Gastroesophageal sphincter (tissue), 3 donors: ENCODE measurements at regions not wholly inside any gene's neighbourhood (a gene's known extent, or its start where the extent isn't known, plus 50 kb on each side); places are given as distances from the start of the nearest gene placed in this dataset.

ENCODE experiments used
- EP300 ChIP-seq: sonication (generic); formaldehyde crosslinking; IDR thresholded peaks from one replicate; pipeline ENCODE4 v1.6.1; 2017; ENCODE audit warnings: antibody characterized with exemption, mild to moderate bottlenecking
- POLR2A ChIP-seq, 2 donors: fragments of 450-650 bp; IDR thresholded peaks; one replicate each; pipeline ENCODE4 v1.6.1; 2017; ENCODE audit warnings: antibody characterized with exemption in 2 of 2, mild to moderate bottlenecking in 2 of 2, moderate library complexity in 1 of 2
- POLR2AphosphoS5 ChIP-seq: sonication (generic); formaldehyde crosslinking; IDR thresholded peaks from one replicate; pipeline ENCODE4 v1.6.1; 2017; ENCODE audit warnings: antibody characterized with exemption
- TF ChIP-seq, protein P1 (sequence below), 4 experiments: fragments of 200-600 bp in 2 of 4; fragments of 450-650 bp in 2 of 4; sonication (generic) in 1 of 4; IDR thresholded peaks; one replicate each; pipeline ENCODE4 v1.5.1; 2017 to 2019; ENCODE audit warnings: antibody characterized with exemption in 4 of 4, mild to moderate bottlenecking in 2 of 4, moderate library complexity in 2 of 4

DNA sequence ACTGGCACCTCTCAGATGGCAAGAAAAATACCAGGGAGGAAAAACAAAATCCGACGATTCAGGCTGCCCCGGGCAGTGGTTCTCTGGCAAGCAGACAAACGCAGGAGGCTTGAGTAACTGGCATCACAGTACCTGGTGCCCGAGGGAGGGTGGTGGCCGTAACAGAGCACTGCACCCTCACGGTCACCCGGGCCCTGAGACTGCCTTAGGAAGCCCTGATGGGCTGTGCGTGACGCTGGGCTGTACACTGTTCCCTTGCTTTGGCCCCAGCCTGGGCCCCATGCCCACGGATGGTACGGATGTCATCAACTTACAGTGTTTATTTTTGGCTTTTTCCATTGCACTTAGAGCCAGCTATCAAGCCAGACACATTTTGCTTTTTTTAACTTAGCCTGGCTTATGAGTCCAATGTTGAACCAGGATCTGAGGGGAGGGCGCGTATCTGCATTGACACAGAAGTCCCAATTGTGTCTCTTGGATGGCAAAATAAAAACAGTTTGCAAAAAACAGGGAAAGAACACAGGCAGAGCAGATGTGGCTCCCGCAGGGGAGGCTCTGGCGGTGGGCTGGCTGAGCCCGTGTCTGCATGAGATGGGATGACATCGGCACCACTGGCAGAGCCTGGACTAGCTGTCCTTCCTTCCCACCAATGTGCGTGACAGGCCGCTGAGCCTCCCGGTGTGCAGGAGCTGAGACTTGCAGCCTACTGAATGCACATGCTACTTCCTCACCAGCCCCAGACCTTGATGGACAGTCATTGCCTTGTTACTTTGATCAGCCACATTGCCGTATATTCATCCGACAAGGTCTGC is 287.7 kb downstream of the FOXL1 start:
- peak; percentile 36 for TF ChIP-seq POLR2AphosphoS5
- TF ChIP-seq, protein P1, sequence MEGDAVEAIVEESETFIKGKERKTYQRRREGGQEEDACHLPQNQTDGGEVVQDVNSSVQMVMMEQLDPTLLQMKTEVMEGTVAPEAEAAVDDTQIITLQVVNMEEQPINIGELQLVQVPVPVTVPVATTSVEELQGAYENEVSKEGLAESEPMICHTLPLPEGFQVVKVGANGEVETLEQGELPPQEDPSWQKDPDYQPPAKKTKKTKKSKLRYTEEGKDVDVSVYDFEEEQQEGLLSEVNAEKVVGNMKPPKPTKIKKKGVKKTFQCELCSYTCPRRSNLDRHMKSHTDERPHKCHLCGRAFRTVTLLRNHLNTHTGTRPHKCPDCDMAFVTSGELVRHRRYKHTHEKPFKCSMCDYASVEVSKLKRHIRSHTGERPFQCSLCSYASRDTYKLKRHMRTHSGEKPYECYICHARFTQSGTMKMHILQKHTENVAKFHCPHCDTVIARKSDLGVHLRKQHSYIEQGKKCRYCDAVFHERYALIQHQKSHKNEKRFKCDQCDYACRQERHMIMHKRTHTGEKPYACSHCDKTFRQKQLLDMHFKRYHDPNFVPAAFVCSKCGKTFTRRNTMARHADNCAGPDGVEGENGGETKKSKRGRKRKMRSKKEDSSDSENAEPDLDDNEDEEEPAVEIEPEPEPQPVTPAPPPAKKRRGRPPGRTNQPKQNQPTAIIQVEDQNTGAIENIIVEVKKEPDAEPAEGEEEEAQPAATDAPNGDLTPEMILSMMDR (IDR thresholded peaks at IDR 0.05), result peak in 1 of 4 experiments; percentile 19
- TF ChIP-seq POLR2A (IDR thresholded peaks at IDR 0.05), result no peak
- no peak for TF ChIP-seq EP300
